HG03045 (cell line): ENCODE measurements at regions not wholly inside any gene's neighbourhood (a gene's known extent, or its start where the extent isn't known, plus 50 kb on each side); places are given as distances from the start of the nearest gene placed in this dataset.
"Not testable (repeated sequence)": the region's sequence is repeated elsewhere in the genome, so short reads cannot be mapped to it uniquely, and the experiment has no call there.

Source experiments
- ATAC-seq: cut with Tn5 transposase; IDR thresholded peaks from one replicate; pipeline ENCODE4 v1.9.1; 2021; ENCODE audit warnings: mild to moderate bottlenecking, moderate library complexity; ENCODE audit not compliant: unreplicated experiment

DNA sequence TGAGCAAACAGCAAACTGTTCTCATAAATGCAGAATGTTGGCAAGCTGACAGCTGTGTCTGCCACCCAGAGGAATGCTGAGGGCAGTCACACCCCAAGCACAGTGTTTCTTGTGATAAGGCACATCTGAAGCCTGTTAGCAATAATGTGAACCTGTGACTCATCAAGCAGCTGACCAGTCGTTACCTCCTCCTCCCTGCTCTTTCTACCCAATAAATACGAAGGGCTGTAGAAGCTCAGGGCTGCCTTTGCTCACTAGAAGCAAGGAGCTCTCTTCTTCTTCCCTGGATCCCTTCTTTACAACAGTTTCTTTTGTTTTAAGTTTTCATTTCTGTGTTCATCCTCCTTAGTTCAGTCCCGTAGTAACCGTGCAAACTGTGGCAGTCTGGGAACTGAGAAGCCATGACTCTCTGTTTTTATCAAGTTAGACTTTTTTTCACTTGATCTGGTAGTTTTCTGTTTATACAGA is 160.3 kb upstream of the ZNF184 start:
- not testable (repeated sequence) for ATAC-seq

DNA sequence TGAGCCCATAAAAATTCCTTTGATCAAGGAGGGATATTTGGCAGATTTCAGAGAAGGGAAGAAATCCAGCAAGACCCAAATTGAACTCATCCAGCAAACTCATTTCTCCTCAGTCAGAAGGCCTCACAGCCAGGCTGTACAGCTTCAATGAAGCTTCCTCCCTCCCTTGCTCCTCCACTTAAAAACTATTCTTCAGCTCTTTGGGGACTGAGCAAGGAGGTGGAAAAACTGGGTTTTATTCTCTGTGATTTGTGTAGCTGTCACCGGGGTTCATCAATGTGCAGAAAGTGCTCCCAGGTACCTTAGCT is 158.7 kb upstream of the ZNF184 start:
- no peak for ATAC-seq

DNA sequence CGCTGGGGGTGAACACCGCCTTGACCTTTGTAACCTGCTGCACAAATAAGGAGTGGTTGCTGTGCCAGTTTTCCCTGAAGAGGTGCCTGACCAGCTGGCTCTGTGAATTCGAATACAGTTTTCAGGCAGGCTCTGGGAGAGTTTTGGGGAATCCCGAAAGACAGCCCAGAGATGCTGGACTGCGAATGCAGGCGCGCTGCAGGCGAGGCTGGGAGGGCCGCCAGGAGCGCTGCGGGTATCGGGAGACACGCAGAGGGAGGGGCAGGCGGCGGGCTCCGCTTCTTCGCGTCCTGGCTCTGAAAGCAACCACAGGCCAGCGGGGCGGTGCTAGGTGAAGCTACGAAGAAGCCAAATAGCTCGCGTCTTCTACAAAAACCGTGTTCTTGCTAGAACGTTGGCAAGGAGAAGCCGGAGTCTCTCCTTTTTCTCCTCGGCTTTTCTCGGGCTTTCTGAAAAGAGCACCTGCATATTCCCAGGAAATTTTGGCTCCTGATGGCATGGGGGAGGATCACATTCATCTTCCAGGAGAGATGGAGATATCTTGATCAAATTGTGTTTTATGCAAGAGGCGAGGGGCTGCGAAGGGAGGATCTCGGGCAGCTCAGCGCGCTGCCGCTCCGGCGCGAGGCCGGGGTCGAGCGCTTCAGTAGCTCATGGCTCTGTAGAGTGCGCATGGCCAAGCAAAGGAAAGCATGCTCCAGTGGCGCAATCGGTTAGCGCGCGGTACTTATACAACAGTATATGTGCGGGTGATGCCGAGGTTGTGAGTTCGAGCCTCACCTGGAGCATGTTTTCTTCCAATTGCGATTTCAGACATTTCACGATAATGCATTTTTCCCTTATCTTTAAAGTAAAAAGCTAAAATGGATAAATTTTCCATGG is 158.1 kb upstream of the ZNF184 start:
- ATAC-seq: no peak

DNA sequence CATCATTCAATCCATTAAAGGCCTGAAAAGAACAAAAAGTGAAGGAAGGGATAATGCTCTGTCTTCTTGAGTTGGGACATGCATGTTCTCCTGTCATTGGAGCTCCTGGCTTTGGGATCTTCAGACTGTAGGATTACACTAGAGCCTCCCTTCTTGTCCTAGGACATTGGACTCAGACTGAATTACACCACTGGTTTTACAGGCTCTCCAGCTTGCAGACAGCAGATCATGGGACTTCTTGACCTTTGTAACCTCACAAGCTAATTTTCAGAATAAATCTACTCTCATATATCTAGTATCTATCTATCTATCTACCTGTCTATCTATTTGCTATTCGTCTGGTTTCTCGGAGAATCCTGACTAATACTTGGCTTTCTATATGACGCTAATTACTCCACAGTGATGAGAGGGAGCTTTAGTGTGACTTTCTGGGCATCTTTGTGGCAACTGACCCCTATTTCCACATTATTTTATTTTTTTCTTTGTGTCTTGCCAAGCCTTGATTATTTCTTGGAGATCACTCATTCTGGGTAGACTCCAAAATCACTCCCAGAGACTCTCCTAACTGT is 151.9 kb upstream of the ZNF184 start:
- ATAC-seq: no peak

DNA sequence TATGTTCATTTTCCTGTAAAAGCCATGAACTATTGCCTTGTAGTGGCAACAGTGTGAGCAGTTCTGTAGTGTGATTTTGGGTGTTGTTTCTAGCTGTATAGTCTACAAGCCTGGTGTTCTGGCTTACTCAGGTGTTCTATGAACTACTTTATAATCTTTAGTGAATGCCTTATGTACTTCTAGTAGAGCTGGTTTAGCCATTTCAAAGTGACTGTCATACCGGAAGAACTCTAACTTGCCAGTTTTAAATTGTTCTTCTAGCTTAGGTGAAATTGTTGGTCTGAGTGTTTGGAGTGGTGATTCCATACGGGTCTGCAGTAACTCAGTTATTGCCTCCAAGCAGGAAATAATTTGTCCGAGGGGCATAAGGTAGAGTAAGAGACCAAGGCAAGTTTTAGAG is 150.2 kb upstream of the ZNF184 start:
- ATAC-seq: no peak

DNA sequence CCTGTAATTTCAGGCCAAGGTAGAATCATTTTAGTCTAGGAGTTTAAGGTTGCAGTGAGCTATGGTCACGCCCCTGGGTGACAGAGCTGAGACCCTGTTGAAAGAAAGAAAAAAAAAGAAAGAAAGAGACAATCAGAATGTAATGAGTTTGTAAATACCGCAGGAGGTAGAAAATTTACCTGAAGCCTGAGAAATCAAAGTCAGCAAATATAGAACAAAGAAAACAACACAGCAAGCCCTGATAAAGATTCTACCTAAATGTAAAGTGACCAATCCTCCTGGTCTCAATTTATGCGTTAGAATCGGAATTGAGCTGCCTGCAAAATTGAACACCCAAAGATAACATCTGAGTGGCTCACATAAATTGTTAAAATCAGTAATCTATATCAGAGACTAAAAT is 146.5 kb upstream of the ZNF184 start:
- ATAC-seq: no peak

DNA sequence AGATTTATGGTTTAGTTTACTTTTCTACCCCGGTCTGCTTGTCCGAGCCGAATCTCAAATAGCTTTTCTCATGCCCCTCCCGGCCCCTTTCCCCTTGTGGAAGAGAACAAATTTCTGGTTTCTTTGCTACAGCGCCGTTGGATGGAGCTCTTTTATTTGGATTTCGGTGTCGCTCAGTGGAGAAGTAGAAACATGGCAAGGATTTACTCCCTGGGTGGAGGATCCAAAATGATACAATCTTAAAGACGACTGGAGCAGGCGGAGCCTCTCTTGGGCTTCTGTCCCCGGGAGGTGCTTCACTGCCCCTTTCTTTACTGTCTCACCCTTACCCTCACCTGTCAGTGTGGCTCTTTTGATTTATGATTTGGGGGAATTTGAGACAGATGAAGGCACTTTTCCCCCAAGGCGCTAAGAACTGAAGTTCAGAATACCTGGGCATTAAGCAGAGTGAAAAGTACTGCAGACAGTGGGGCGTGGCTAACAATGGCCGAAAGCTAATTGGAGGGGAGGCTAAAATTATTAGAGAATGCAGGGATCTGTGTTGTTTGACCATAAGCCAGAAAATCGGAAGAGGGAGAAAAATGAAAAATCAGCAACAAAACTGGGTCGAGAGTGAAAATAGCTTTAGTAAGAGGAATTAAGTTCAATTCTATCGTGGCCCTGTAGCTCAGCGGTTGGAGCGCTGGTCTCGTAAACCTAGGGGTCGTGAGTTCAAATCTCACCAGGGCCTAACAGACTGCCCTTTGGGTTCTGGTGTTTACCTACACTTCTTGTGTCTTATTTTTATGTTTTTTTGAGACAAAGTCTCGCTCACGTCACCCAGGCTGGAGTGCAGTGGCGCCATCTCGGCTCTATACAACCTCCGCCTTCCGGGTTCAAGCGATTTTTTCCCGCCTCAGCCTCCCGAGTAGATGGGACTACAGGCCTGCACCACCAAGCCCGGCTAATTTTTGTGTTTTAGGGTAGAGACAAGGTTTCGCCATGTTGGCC is 145.1 kb upstream of the ZNF184 start:
- ATAC-seq: no peak

DNA sequence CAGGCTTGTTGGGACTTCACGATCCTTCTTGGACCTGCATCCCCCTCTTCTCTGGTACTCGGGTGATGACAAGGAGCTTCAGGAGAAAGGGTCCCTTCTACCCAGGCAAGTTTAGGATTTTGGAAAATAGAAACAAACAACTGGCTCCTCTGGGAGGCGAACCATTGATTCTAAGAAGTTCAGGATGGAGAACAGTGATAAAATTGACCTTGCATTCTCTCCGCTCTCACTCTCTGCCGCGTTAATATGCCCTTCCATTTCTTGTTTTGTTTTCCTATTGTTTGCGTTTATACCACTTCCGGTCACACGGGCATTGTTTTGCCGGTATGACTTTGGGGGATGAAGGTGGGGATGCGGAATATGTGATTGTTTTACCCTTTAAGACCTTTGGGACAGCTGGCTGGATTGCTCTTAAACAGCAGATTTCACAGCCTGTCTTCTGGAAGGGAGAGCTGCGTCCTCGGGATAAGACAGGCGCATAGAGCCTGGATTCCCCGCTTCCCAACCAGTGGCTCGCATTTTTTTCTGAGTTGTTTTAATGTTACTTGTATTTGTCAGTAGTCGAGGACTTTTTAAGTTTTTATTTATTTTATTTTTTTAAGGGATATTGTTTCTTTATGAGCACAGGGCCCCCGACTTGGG is 144.3 kb upstream of the ZNF184 start:
- no peak for ATAC-seq

DNA sequence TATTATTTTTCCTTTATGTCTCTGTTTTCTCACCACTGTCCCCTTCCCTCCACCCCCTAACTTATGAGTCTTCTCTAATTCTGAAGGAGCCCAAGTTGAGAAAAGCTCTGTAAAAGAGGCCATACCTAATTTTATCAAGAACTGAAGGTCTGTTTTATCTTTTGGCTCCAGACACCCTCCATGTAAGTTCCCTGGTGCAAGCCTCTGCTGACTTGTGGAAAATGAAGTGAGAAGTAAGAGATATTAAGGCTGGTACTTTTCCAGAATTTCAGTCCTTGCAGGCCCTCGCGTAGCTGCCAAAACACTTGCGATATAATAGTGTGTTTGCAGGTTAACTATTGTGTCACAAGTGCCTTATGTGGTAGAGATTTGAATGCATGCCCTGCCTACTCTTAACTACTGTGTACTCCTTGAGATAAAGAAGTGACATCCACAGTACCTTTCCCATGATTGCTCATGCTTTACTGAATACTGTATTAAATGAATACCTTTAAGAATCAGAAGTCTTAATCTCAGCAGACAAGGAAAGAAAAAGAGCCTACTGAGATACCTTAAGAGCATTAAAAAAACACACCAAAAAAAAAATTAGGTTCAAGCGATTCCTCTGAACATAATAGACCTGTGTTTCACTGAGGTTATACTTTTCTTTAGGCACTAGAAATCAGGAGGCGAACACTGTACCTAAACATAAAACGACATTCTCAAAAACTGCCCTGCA is 143.6 kb upstream of the ZNF184 start:
- ATAC-seq: no peak

DNA sequence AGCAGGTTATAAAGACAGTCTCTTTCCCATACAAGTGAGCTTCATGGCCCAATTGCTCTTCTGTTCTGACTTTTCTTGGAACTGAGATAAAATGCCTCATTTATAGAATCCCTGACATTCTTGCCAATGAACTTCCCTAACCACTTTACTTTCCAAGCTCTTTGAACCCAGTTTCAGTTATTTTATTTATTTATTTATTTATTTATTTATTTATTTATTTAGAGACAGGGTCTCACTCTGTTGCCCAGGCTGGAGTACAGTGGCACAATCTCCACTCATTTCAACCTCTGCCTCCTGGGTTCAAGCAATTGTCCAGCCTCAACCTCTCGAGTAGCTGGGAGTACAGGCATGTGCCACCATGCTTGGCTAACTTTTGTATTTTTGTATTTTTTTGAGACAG is 138.5 kb upstream of the ZNF184 start:
- no peak for ATAC-seq

DNA sequence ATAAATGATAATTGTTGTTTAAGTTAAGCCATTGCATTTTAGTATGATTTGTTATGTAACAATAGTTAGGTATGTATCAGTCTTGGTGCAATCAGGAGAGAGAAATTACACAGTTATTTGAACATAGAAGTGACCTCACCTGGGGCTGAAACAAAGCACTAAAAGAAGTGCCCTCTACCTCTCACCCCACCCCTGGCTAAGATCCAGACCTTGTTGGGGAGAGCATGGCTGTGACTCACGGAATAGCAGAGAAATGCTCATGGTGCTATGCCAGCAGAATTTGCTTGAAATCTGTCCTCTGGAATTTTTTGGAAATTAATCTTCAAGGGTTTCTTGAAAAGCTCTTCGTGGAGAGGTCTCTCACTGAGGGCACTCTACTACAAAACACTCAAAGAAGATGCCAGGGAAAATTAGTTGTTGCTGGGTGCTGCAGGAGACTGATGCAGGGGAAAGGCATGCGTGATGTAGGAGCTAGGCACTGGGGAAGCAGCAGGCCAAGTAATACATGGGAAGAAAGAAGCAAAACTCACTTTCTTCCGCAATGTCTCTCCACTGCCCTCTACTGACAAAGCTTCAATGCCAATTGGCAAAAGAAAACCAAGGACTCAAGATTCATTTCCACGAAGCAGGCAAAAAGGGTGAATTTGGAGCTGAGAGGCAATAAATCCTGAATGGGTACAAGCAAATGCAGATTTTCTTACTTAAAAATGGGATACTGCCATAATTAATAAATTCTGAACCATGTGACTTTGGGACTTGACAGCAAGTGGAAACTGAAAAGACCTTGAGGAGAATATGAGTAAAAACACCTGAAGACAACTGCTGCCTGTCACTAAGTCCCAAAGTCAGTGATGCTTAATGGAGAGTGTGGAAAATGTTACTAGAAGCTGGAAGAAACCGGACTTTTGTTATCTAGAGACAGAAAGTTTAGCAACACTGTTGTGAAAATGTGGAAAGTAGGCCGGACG is 136.3 kb upstream of the ZNF184 start:
- no peak for ATAC-seq

DNA sequence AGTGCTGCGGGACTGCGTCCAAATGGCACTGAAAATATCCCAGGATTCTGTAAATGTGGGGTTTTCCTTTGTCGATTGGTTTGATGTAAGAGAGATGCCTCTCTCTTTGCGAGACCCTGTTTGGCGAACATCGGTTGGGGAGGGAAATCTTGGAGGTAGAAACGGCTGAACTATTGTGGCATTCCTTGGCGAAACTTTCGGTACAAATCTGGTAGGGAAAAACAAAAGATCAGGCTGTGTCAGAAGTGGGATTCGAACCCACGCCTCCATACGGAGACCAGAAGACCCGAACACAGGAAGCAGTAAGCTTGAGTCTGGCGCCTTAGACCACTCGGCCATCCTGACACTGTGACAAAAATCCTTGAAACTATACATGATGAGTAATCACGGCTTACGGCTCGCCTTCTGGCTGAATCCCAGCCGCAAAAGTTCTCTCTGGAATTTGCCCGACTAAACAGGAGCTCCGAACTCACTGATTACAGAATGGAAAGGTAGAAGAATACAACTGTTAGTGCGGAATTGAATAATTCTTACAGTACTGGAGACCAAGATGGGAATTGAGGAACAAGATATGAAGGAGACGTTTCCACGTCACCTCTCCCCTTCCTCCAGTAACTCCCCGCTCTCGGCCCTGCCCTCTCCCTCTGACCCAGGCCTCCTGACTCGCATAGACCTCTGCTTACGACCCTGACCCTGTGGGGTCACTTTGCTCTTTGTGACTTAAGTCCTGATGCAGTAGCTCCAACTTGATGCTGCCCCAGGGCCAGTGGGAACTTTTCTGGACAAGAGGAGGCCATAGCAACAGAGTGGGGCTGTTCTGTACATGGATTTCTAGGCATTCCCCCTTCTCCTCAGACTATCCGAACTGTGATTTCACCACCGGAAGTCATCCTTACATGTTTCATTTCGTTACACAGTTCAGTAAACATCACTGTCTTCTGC is 132.8 kb upstream of the ZNF184 start:
- ATAC-seq: no peak

DNA sequence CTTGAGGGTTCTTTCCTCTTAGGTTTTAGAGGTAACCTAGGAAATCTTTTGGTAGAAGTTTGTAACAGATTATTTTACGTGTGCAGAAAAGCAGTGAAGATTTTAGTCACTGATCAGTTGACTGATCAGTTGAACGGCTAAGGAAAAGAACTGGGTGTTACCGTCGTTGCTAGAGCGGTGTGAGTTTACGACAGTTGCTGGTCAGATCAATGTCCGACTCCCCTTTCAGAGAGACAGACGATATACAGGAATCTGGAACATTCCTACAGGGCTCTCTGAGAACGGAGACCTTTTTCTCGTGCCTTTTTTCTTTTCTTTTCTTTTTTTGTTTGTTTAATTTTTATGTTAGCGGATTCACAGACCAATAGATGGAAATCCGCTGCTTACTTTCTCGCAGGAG is 132.1 kb upstream of the ZNF184 start:
- no peak for ATAC-seq

DNA sequence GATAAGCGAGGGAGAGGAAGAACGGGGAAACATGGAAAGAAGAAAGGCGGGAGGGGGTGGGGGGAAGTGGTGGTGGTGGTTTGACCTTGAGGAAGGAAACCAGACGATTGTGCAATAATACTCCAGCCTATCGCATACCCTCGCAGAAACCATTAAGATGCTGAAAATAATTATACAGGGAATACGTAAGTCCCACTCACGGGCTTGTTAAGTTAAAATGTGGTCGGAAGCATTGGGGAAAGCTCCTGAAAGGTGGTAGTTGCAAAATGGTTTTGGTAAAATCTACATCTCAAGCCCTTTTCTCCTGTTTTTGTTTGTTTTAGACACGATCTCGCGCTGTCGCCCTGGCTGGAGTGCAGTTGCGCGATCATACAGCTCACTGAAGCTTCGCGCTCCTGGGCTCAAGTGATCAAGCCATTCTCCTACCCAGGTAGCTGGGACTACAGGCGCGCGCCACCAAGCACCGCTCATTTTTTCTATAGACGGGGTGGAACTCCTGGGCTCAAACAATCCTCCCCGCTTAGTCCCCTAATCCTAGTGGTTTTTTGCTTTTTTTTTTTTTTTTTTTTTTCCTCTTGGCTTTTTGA is 128.9 kb upstream of the ZNF184 start:
- no peak for ATAC-seq

DNA sequence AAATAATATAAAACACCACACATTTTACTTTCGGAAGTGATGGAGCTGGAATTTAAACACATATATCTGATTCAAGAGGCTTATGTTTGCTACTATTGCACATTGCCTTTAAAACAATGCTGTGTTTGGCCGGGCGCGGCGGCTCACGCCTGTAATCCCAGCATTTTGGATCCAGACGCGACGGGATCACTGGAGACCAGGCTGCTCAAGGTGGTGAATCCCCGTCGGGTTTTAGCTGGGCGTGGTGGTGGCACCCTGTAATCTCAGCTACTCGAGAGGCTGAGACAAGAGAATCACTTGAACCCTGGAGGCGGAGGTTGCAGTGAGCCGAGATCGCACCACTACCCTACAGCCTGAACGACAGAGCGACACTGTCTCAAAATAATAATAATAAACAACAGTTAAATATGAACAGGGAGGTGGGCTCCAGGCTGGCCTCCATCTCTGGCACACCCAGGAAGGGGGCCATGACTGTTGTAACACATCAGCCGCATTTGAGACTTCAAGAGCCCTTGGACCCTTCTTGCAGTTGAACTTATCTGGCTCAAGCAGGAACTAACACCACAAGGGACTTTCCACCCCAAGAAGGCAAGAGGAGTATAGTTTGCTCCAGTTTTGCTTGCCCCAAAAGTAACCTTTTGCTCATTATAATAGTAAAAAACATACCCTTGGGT is 127.1 kb upstream of the ZNF184 start:
- ATAC-seq: no peak

DNA sequence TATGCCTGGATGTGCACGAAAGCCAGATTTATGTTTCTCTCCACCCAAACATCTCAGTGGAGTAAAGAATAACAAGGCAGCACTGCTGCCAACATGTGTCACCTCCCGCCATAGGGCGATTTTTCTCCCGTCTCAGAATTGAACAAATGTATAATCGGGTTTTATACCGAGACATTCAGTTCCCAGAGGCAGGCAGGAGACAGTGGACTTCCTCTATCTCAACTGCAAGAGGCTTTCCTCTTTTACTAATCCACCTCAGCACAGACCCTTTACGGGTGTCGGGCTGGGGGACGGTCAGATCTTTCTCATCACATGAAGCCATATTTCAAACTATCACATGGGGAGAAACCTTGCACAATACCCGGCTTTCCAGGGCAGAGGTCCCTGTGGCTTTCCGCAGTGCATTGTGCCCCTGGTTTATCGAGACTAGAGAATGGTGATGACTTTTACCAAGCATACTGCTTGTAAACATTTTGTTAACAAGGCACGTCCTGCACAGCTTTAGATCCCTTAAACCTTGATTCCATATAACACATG is 124.2 kb upstream of the ZNF184 start:
- ATAC-seq: not testable (repeated sequence)

DNA sequence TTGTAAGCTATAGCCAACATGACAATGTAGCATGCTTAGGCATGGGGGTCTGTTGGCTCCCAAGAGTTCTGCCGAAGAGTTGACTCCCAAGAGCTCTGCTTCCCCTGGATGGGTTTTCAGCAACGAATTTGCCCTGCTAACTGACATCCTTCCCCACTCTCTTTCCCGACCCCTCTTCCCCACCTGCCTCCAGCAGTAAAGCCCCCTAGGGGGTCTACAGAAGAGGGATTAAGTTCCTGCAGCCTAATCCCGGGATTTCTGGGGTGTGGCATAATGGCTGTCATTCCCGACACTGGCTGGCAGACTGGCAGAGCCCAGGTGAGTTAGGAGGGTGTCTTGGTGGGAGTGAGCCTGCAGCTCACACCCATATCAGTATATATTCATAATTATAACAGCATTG is 121.0 kb upstream of the ZNF184 start:
- no peak for ATAC-seq
